Upper lobe of right lung (tissue), 1 donor: ENCODE measurements at regions not wholly inside any gene's neighbourhood (a gene's known extent, or its start where the extent isn't known, plus 50 kb on each side); places are given as distances from the start of the nearest gene placed in this dataset.
A peak's percentile ranks its signal among the peaks of the same experiment; 100 is the strongest.

Experiments
- ATAC-seq: fragments of 200-7000 bp; cut with Tn5 transposase; one replicate; pipeline ENCODE4 v1.9.1; 2020; ENCODE audit warnings: mild to moderate bottlenecking, moderate library complexity
- DNase-seq: peaks from one replicate; pipeline ENCODE4 v3.0.0-alpha.2; 2020
- H3K27ac ChIP-seq: fragments of 200-600 bp; one replicate; pipeline ENCODE4 v1.8.0; 2022
- H3K27me3 ChIP-seq: fragments of 200-600 bp; one replicate; pipeline ENCODE4 v1.8.0; 2022; ENCODE audit warnings: mild to moderate bottlenecking
- H3K36me3 ChIP-seq: fragments of 200-600 bp; one replicate; pipeline ENCODE4 v1.8.0; 2022
- H3K4me1 ChIP-seq: fragments of 200-600 bp; one replicate; pipeline ENCODE4 v1.8.0; 2022
- H3K4me3 ChIP-seq: fragments of 200-600 bp; one replicate; pipeline ENCODE4 v1.8.0; 2022; ENCODE audit warnings: mild to moderate bottlenecking
- H3K9me3 ChIP-seq: fragments of 200-600 bp; one replicate; pipeline ENCODE4 v1.8.0; 2022
- CTCF ChIP-seq: fragments of 200-600 bp; IDR thresholded peaks from one replicate; pipeline ENCODE4 v1.8.0; 2022; ENCODE audit warnings: antibody characterized with exemption
- intact Hi-C: fragments of 100-400 bp; cut with DNase I; formaldehyde crosslinking; loops from one replicate; pipeline ENCODE4 v1.11.0; 2022
- donor health status: DM: no; HTN: yes; CAD: no; lungs with severe emphysema.

- H3K27me3 ChIP-seq, result no peaks in the 10 kb centered on the region
- ATAC-seq, result no peak
- no peaks in the 10 kb centered on the region for H3K36me3 ChIP-seq
- H3K27ac ChIP-seq, result no peak overlapping the region
- no peaks in the 10 kb centered on the region for H3K9me3 ChIP-seq
- no peaks in the 10 kb centered on the region for H3K4me1 ChIP-seq
- TF ChIP-seq CTCF, result no peak
- intact Hi-C loops, result no loop called here
- no peak overlapping the region for H3K4me3 ChIP-seq
- DNase-seq, result no peak
Observed at GRCh38 chr15:60244813-60245212, 153.0 kb downstream of the ANXA2 start.

- ATAC-seq, result no peak
- no peak for DNase-seq
Observed at GRCh38 chr15:60250316-60250715, 147.5 kb downstream of the ANXA2 start.

GRCh38 chr15:60251300-60252070, 146.3 kb downstream of the ANXA2 start:
- no peak for ATAC-seq
- Histone ChIP-seq H3K4me1 (no peaks in the 10 kb centered on the region), H3K4me3 (no peak overlapping the region), H3K9me3 (no peaks in the 10 kb centered on the region), H3K36me3 (no peaks in the 10 kb centered on the region), H3K27me3 (no peaks in the 10 kb centered on the region), H3K27ac (no peak overlapping the region)
- no peak for DNase-seq
- intact Hi-C loops, result no loop called here
- no peak for TF ChIP-seq CTCF

More at GRCh38 chr15:60250316-60250715, 147.5 kb downstream of the ANXA2 start:
- Histone ChIP-seq H3K27me3 (no peaks in the 10 kb centered on the region), H3K4me3 (no peak overlapping the region), H3K4me1 (no peaks in the 10 kb centered on the region), H3K36me3 (no peaks in the 10 kb centered on the region), H3K27ac (no peak overlapping the region), H3K9me3 (no peaks in the 10 kb centered on the region)
- intact Hi-C loops, result no loop called here
- TF ChIP-seq CTCF, result no peak

- no peak for TF ChIP-seq CTCF
- H3K4me1 ChIP-seq, result no peaks in the 10 kb centered on the region
- H3K27ac ChIP-seq, result no peak overlapping the region
- H3K9me3 ChIP-seq, result no peaks in the 10 kb centered on the region
- H3K36me3 ChIP-seq, result no peaks in the 10 kb centered on the region
- H3K27me3 ChIP-seq, result no peaks in the 10 kb centered on the region
- intact Hi-C loops, result no loop called here
- no peak overlapping the region for H3K4me3 ChIP-seq
- DNase-seq, result no peak
- no peak for ATAC-seq
Observed at GRCh38 chr15:60254416-60254815, 143.4 kb downstream of the ANXA2 start.

- ATAC-seq (peak; percentile 88), DNase-seq (no peak)
- Histone ChIP-seq H3K9me3 (no peaks in the 10 kb centered on the region), H3K36me3 (no peaks in the 10 kb centered on the region), H3K4me3 (no peak overlapping the region), H3K27ac (no peak overlapping the region), H3K4me1 (no peaks in the 10 kb centered on the region), H3K27me3 (no peaks in the 10 kb centered on the region)
- intact Hi-C loops, result no loop called here
- no peak for TF ChIP-seq CTCF
Observed at GRCh38 chr15:60255390-60255789, 142.4 kb downstream of the ANXA2 start.
